Ectodermal cell (in vitro differentiated cells): ENCODE measurements at regions not wholly inside any gene's neighbourhood (a gene's known extent, or its start where the extent isn't known, plus 50 kb on each side); places are given as distances from the start of the nearest gene placed in this dataset.

Source experiments
- H3K27ac ChIP-seq: 2 replicates; pipeline ENCODE4 v1.7.0; 2013; ENCODE audit warnings: mild to moderate bottlenecking, low read depth, low read length; ENCODE audit not compliant: insufficient read depth, poor library complexity, severe bottlenecking
- H3K27me3 ChIP-seq: 2 replicates; pipeline ENCODE4 v1.7.0; 2013; ENCODE audit warnings: mild to moderate bottlenecking, low read length; ENCODE audit not compliant: insufficient read depth, control insufficient read depth, poor library complexity, severe bottlenecking
- H3K36me3 ChIP-seq: one replicate; pipeline ENCODE4 v1.7.0; 2013; ENCODE audit warnings: low read length; ENCODE audit not compliant: control insufficient read depth, insufficient read depth
- H3K4me1 ChIP-seq: one replicate; pipeline ENCODE4 v1.7.0; 2013; ENCODE audit warnings: low read length; ENCODE audit not compliant: control insufficient read depth, insufficient read depth
- H3K4me3 ChIP-seq: 2 replicates; pipeline ENCODE4 v1.7.0; 2013; ENCODE audit warnings: low read depth, low read length, control low read depth; ENCODE audit not compliant: insufficient read depth
- H3K9me3 ChIP-seq: 2 replicates; pipeline ENCODE4 v1.7.0; 2013; ENCODE audit warnings: mild to moderate bottlenecking, low read length, moderate library complexity; ENCODE audit not compliant: control insufficient read depth
- WGBS, 2 experiments: methylation state at CpG; one replicate each; pipeline ENCODE4 v1.1.7; 2013; ENCODE audit warnings: missing lambda C conversion rate in 2 of 2; 5-methylcytosine and 5-hydroxymethylcytosine counted together

- 95 to 97% methylated on average over 3 to 4 of the region's 4 CpGs for WGBS, 2 experiments
- H3K4me3 ChIP-seq, result no peak overlapping the region
- no peaks in the 10 kb centered on the region for H3K27me3 ChIP-seq
- no peaks in the 10 kb centered on the region for H3K36me3 ChIP-seq
- no peaks in the 10 kb centered on the region for H3K4me1 ChIP-seq
- H3K27ac ChIP-seq, result no peak overlapping the region
- no peaks in the 10 kb centered on the region for H3K9me3 ChIP-seq
Measured at GRCh38 chr3:86229086-86229774, 761.7 kb downstream of the VGLL3 start.

GRCh38 chr3:86228101-86228500 is 762.8 kb downstream of the VGLL3 start:
- WGBS, 2 experiments, result 53 to 57% methylated on average over 3 of the region's 4 CpGs
- Histone ChIP-seq H3K27me3 (no peaks in the 10 kb centered on the region), H3K36me3 (no peaks in the 10 kb centered on the region), H3K4me1 (no peaks in the 10 kb centered on the region), H3K27ac (no peak overlapping the region), H3K4me3 (no peak overlapping the region), H3K9me3 (no peaks in the 10 kb centered on the region)

- H3K4me3 ChIP-seq, result no peak overlapping the region
- WGBS, 2 experiments, result 86 to 96% methylated on average over 3 of the region's 3 CpGs
Measured at GRCh38 chr3:86225461-86225860, 765.5 kb downstream of the VGLL3 start.

GRCh38 chr3:86221601-86222000 is 769.3 kb downstream of the VGLL3 start:
- H3K27ac ChIP-seq, result no peak overlapping the region
- H3K36me3 ChIP-seq, result no peaks in the 10 kb centered on the region
- H3K4me3 ChIP-seq, result no peak overlapping the region
- no peaks in the 10 kb centered on the region for H3K4me1 ChIP-seq
- H3K27me3 ChIP-seq, result no peaks in the 10 kb centered on the region
- H3K9me3 ChIP-seq, result no peaks in the 10 kb centered on the region
- WGBS, 2 experiments, result 87 to 89% methylated on average over 2 of the region's 3 CpGs

More at GRCh38 chr3:86225461-86225860, 765.5 kb downstream of the VGLL3 start:
- Histone ChIP-seq H3K36me3 (no peaks in the 10 kb centered on the region), H3K9me3 (no peaks in the 10 kb centered on the region), H3K27me3 (no peaks in the 10 kb centered on the region), H3K27ac (no peak overlapping the region), H3K4me1 (no peaks in the 10 kb centered on the region)

- no peak overlapping the region for H3K27ac ChIP-seq
- no peaks in the 10 kb centered on the region for H3K36me3 ChIP-seq
- no peaks in the 10 kb centered on the region for H3K4me1 ChIP-seq
- H3K4me3 ChIP-seq, result no peak overlapping the region
- no peaks in the 10 kb centered on the region for H3K9me3 ChIP-seq
- WGBS, 2 experiments, result 56 to 75% methylated on average over 1 of the region's 1 CpG
- H3K27me3 ChIP-seq, result no peaks in the 10 kb centered on the region
Measured at GRCh38 chr3:86208772-86209171, 782.2 kb downstream of the VGLL3 start.

GRCh38 chr3:86182606-86183005 is 808.3 kb downstream of the VGLL3 start:
- no peaks in the 10 kb centered on the region for H3K36me3 ChIP-seq
- H3K27ac ChIP-seq, result no peak overlapping the region
- no peaks in the 10 kb centered on the region for H3K27me3 ChIP-seq
- H3K4me3 ChIP-seq, result no peak overlapping the region
- WGBS, 2 experiments, result 98 to 100% methylated on average over 1 to 2 of the region's 2 CpGs
- H3K4me1 ChIP-seq, result no peaks in the 10 kb centered on the region
- no peaks in the 10 kb centered on the region for H3K9me3 ChIP-seq

- Histone ChIP-seq H3K27ac (no peak overlapping the region), H3K4me3 (no peak overlapping the region), H3K27me3 (no peaks in the 10 kb centered on the region), H3K36me3 (no peaks in the 10 kb centered on the region), H3K4me1 (peaks cover 3% of the 10 kb centered on the region), H3K9me3 (no peaks in the 10 kb centered on the region)
- 33 to 67% methylated on average over 1 of the region's 2 CpGs for WGBS, 2 experiments
Measured at GRCh38 chr3:86180696-86181095, 810.3 kb downstream of the VGLL3 start.

GRCh38 chr3:86178095-86178494 is 812.9 kb downstream of the VGLL3 start:
- no peaks in the 10 kb centered on the region for H3K36me3 ChIP-seq
- no peaks in the 10 kb centered on the region for H3K27me3 ChIP-seq
- H3K4me1 ChIP-seq, result peaks cover 12% of the 10 kb centered on the region
- no peaks in the 10 kb centered on the region for H3K9me3 ChIP-seq
- WGBS, 2 experiments, result 96 to 100% methylated on average over 3 to 6 of the region's 6 CpGs
- H3K4me3 ChIP-seq, result no peak overlapping the region
- no peak overlapping the region for H3K27ac ChIP-seq

- no peak overlapping the region for H3K27ac ChIP-seq
- WGBS, 2 experiments, result 85 to 90% methylated on average over 3 of the region's 3 CpGs
Measured at GRCh38 chr3:86176445-86176784, 814.5 kb downstream of the VGLL3 start.

GRCh38 chr3:86175593-86176444 is 815.1 kb downstream of the VGLL3 start:
- Histone ChIP-seq H3K36me3 (no peaks in the 10 kb centered on the region), H3K27me3 (no peaks in the 10 kb centered on the region), H3K27ac (peak overlapping the region; percentile 70), H3K4me1 (peaks cover 12% of the 10 kb centered on the region), H3K9me3 (no peaks in the 10 kb centered on the region), H3K4me3 (no peak overlapping the region)
- WGBS, 2 experiments, result 53 to 59% methylated on average over 7 of the region's 7 CpGs

More at GRCh38 chr3:86176445-86176784, 814.5 kb downstream of the VGLL3 start:
- Histone ChIP-seq H3K27me3 (no peaks in the 10 kb centered on the region), H3K4me1 (peaks cover 12% of the 10 kb centered on the region), H3K36me3 (no peaks in the 10 kb centered on the region), H3K4me3 (no peak overlapping the region), H3K9me3 (no peaks in the 10 kb centered on the region)
